ENCODE measurements at regions not wholly inside any gene's neighbourhood (a gene's known extent, or its start where the extent isn't known, plus 50 kb on each side); places are given as distances from the start of the nearest gene placed in this dataset.
"Not testable (repeated sequence)": the region's sequence is repeated elsewhere in the genome, so short reads cannot be mapped to it uniquely, and the experiment has no call there.

GRCh38 chr4:103422467-103423219 lies 224.5 kb upstream of the CENPE start:
- Histone ChIP-seq H3K4me3 (ENCODE audit: low read length) (no peak overlapping the region), H3K4me1 (ENCODE audit: control insufficient read depth, low read length) (no peaks in the 10 kb centered on the region), H4K20me1 (ENCODE audit: control insufficient read depth, insufficient read depth, low read depth, low read length) (no peaks in the 10 kb centered on the region), H3K27me3 (ENCODE audit: control insufficient read depth, low read length) (no peaks in the 10 kb centered on the region), H3K79me2 (ENCODE audit: control insufficient read depth, low read length) (no peaks in the 10 kb centered on the region), H3K36me3 (ENCODE audit: control insufficient read depth, low read length) (no peaks in the 10 kb centered on the region), H3F3A (ENCODE audit: control insufficient read depth, insufficient read depth) (no peaks in the 10 kb centered on the region), H3K4me2 (ENCODE audit: low read length) (no peak overlapping the region), H3K9me3 (ENCODE audit: control insufficient read depth, insufficient read depth, low read length) (no peaks in the 10 kb centered on the region), H3K27ac (ENCODE audit: low read depth, low read length) (no peak overlapping the region), H3K9me2 (replicated peaks; ENCODE audit: control insufficient read depth, low read length) (no peaks in the 10 kb centered on the region)
- TF ChIP-seq EZH2phosphoT487 (IDR thresholded peaks at IDR 0.05; ENCODE audit: borderline replicate concordance, low read length): no peak
- TF ChIP-seq CTCF (IDR thresholded peaks at IDR 0.05; ENCODE audit: low read depth, low read length, poor library complexity, severe bottlenecking): no peak

GRCh38 chr4:103415801-103416200 lies 217.7 kb upstream of the CENPE start:
- Histone ChIP-seq H3K4me2 (ENCODE audit: low read length) (no peak overlapping the region), H3F3A (ENCODE audit: control insufficient read depth, insufficient read depth) (no peaks in the 10 kb centered on the region), H3K9me2 (replicated peaks; ENCODE audit: control insufficient read depth, low read length) (no peaks in the 10 kb centered on the region), H4K20me1 (ENCODE audit: control insufficient read depth, insufficient read depth, low read depth, low read length) (no peaks in the 10 kb centered on the region), H3K79me2 (ENCODE audit: control insufficient read depth, low read length) (no peaks in the 10 kb centered on the region), H3K27ac (ENCODE audit: low read depth, low read length) (no peak overlapping the region), H3K36me3 (ENCODE audit: control insufficient read depth, low read length) (no peaks in the 10 kb centered on the region), H3K9me3 (ENCODE audit: control insufficient read depth, insufficient read depth, low read length) (no peaks in the 10 kb centered on the region), H3K27me3 (ENCODE audit: control insufficient read depth, low read length) (no peaks in the 10 kb centered on the region), H3K4me3 (ENCODE audit: low read length) (no peak overlapping the region), H3K4me1 (ENCODE audit: control insufficient read depth, low read length) (no peaks in the 10 kb centered on the region)
- TF ChIP-seq EZH2phosphoT487 (IDR thresholded peaks at IDR 0.05; ENCODE audit: borderline replicate concordance, low read length) (no peak), CTCF (IDR thresholded peaks at IDR 0.05; ENCODE audit: low read depth, low read length, poor library complexity, severe bottlenecking) (no peak)

- H3K27me3 ChIP-seq (ENCODE audit: control insufficient read depth, low read length); H3K27ac ChIP-seq (ENCODE audit: low read depth, low read length); H3K9me2 ChIP-seq (replicated peaks; ENCODE audit: control insufficient read depth, low read length); H3F3A ChIP-seq (ENCODE audit: control insufficient read depth, insufficient read depth); H3K4me2 ChIP-seq (ENCODE audit: low read length); H3K79me2 ChIP-seq (ENCODE audit: control insufficient read depth, low read length); H3K4me3 ChIP-seq (ENCODE audit: low read length); H3K36me3 ChIP-seq (ENCODE audit: control insufficient read depth, low read length); H4K20me1 ChIP-seq (ENCODE audit: control insufficient read depth, insufficient read depth, low read depth, low read length); H3K9me3 ChIP-seq (ENCODE audit: control insufficient read depth, insufficient read depth, low read length); H3K4me1 ChIP-seq (ENCODE audit: control insufficient read depth, low read length): not testable (repeated sequence)
Measured at GRCh38 chr4:103412646-103413045, 214.5 kb upstream of the CENPE start.

GRCh38 chr4:103410386-103410785 lies 212.2 kb upstream of the CENPE start:
- Histone ChIP-seq H3K9me3 (ENCODE audit: control insufficient read depth, insufficient read depth, low read length) (no peaks in the 10 kb centered on the region), H3K36me3 (ENCODE audit: control insufficient read depth, low read length) (no peaks in the 10 kb centered on the region), H3K4me3 (ENCODE audit: low read length) (no peak overlapping the region), H3K4me1 (ENCODE audit: control insufficient read depth, low read length) (no peaks in the 10 kb centered on the region), H3K9me2 (replicated peaks; ENCODE audit: control insufficient read depth, low read length) (no peaks in the 10 kb centered on the region), H3K27ac (ENCODE audit: low read depth, low read length) (no peak overlapping the region), H3K79me2 (ENCODE audit: control insufficient read depth, low read length) (no peaks in the 10 kb centered on the region), H3F3A (ENCODE audit: control insufficient read depth, insufficient read depth) (no peaks in the 10 kb centered on the region), H3K27me3 (ENCODE audit: control insufficient read depth, low read length) (no peaks in the 10 kb centered on the region), H4K20me1 (ENCODE audit: control insufficient read depth, insufficient read depth, low read depth, low read length) (no peaks in the 10 kb centered on the region), H3K4me2 (ENCODE audit: low read length) (no peak overlapping the region)
- TF ChIP-seq CTCF (IDR thresholded peaks at IDR 0.05; ENCODE audit: low read depth, low read length, poor library complexity, severe bottlenecking) (no peak), EZH2phosphoT487 (IDR thresholded peaks at IDR 0.05; ENCODE audit: borderline replicate concordance, low read length) (no peak)

Data from DOHH2 (cell line).